ENCODE measurements at regions not wholly inside any gene's neighbourhood (a gene's known extent, or its start where the extent isn't known, plus 50 kb on each side); places are given as distances from the start of the nearest gene placed in this dataset.

- TF ChIP-seq REST (IDR thresholded peaks at IDR 0.05; ENCODE audit: insufficient replicate concordance, low read depth) (no peak), CTCF (IDR thresholded peaks at IDR 0.05; ENCODE audit: insufficient read depth, low read length) (no peak)
Observed at GRCh38 chr7:93046641-93047040, 71.1 kb downstream of the SAMD9 start.

Measured in HL-60 (cell line).